ENCODE measurements at regions not wholly inside any gene's neighbourhood (a gene's known extent, or its start where the extent isn't known, plus 50 kb on each side); places are given as distances from the start of the nearest gene placed in this dataset.

GRCh38 chr3:187590861-187591576, 79.2 kb downstream of the SST start:
- TF ChIP-seq CTCF (IDR thresholded peaks at IDR 0.05; ENCODE audit: insufficient read depth, low read length, poor library complexity, severe bottlenecking) (no peak), EZH2phosphoT487 (conservative IDR thresholded peaks at IDR 0.05; ENCODE audit: low read length) (no peak)

Measured in SU-DHL-6 (cell line).